Retinal pigment epithelial cell (primary cell): ENCODE measurements at regions not wholly inside any gene's neighbourhood (a gene's known extent, or its start where the extent isn't known, plus 50 kb on each side); places are given as distances from the start of the nearest gene placed in this dataset.

Source experiments
- DNase-seq: peaks from one replicate; pipeline ENCODE4 v3.0.0-alpha.2; 2010; ENCODE audit warnings: low read depth
- H3K4me3 ChIP-seq: 2 replicates; pipeline ENCODE4 v1.5.1; 2011; ENCODE audit warnings: mild to moderate bottlenecking, low read length, control low read depth, moderate library complexity
- TF ChIP-seq, protein P1 (sequence below): conservative IDR thresholded peaks from 2 replicates; pipeline ENCODE4 v1.5.1; 2011; ENCODE audit warnings: low read depth, low read length, control low read depth, inconsistent platforms

DNA sequence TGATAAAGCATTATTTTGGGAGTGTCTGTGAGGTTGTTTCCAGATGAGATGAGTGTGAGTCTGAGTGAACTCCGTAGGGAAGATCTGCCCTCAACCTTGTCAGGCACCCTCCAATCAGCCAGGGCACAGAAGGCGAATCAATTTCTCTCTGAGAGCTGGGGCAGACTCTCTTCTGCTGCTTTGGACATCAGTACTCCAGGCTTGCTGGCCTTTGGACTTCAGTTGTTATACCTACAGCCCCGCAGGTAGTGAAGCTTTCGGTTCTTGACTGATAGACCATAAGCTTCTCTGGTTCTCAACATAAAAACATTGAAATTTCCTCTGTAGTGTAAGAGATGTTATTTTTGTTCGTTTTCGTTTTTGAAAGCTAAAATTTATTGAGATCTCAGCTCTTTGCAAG, 71.4 kb downstream of the MAFB start:
- no peak overlapping the region for H3K4me3 ChIP-seq
- no peak for DNase-seq
- TF ChIP-seq, protein P1, sequence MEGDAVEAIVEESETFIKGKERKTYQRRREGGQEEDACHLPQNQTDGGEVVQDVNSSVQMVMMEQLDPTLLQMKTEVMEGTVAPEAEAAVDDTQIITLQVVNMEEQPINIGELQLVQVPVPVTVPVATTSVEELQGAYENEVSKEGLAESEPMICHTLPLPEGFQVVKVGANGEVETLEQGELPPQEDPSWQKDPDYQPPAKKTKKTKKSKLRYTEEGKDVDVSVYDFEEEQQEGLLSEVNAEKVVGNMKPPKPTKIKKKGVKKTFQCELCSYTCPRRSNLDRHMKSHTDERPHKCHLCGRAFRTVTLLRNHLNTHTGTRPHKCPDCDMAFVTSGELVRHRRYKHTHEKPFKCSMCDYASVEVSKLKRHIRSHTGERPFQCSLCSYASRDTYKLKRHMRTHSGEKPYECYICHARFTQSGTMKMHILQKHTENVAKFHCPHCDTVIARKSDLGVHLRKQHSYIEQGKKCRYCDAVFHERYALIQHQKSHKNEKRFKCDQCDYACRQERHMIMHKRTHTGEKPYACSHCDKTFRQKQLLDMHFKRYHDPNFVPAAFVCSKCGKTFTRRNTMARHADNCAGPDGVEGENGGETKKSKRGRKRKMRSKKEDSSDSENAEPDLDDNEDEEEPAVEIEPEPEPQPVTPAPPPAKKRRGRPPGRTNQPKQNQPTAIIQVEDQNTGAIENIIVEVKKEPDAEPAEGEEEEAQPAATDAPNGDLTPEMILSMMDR, result no peak

DNA sequence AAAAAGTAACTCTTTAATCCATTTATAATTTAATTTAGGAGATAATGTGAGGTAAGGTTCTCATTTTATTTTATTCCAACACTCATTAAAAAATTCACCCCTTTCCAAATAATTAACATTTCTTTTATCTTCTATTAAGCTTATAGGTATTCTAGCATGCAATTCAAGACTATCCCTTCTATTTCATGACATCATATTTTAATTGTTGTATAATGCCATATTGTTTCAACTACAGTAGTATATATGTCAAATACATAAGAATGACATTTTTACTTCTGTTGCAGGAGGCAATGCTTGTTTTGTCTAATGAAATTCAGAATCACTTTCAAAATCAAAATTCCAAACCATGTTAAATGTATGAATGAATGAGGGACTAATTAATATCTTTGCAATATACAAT, 76.2 kb downstream of the MAFB start:
- DNase-seq, result no peak
- no peak overlapping the region for H3K4me3 ChIP-seq
- TF ChIP-seq, protein P1, result no peak

DNA sequence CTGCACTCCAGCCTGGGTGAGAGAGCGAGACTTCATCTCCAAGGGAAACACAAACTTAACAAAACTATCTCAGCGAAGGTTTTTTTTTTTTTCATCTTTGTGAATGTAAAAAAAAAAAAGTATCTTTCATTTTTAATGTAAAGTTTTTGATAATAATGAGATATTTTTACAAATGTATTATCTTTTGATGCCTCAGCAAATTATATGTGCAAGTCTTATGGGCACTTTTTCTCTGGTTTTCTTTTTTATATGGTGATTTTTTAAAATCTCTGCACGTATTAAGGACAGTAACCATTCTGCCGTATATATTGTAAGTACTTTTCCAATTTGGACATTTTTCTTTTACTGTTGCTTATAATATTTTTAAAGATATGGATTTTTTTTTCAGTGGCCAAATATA, 76.8 kb downstream of the MAFB start:
- no peak overlapping the region for H3K4me3 ChIP-seq
- TF ChIP-seq, protein P1, result no peak
- no peak for DNase-seq

DNA sequence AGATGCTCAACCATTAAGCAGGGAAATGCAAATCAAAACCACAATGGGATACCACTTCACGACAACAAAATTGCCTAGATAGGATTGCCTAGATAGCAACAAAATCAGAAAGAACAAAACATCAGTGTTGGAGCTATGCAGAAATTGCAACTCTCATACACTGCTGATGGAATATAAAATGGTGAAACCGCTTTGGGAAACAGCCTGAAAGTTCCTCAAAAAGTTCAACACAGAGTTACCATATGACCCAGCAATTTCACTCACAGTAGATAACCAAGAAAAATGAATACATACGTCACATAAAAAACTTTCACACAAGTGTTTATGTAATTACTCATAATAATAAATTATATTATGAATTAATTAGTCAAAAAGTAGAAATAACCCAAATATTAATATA, 78.3 kb downstream of the MAFB start:
- no peak overlapping the region for H3K4me3 ChIP-seq
- TF ChIP-seq, protein P1, result no peak
- no peak for DNase-seq

DNA sequence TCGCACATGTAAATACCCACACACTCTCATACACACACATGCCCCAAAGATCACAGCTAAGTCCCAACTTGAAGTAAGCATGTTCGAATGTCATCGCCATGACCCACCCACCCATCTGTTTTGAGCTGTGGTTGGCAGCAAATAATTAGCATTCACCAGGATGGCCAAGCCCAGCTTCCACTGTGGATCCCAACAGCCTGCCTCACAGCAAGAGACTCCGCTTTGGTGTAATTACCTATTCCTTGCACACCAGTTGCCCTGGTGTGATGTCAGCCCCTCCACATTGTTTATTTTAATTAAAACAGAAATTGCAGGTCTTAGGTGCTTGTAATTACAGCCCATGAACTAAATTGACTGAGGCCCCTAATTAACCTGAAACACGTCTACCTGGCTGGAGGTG, 81.1 kb downstream of the MAFB start:
- TF ChIP-seq, protein P1, result no peak
- DNase-seq, result no peak
- H3K4me3 ChIP-seq, result no peak overlapping the region

DNA sequence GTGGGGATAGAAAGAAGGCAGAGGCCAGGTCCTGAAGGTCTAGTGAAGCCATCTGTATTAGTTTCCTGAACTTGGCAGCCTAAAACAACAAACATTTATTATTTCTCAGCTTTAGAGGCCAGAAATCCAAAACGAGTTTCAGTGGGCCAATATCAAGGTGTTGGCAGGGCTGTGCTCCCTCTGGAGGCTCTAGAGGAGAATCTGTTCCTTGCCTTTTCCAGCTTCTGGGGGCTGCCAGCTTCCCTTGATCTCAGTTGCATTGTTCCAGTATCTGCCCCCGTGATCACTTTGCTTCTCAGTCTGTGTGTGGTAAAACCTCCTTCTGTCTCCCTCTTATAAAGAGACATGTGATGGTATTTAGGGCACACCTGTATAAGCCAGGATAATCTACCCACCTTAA, 82.4 kb downstream of the MAFB start:
- no peak overlapping the region for H3K4me3 ChIP-seq
- no peak for DNase-seq
- TF ChIP-seq, protein P1, result no peak

DNA sequence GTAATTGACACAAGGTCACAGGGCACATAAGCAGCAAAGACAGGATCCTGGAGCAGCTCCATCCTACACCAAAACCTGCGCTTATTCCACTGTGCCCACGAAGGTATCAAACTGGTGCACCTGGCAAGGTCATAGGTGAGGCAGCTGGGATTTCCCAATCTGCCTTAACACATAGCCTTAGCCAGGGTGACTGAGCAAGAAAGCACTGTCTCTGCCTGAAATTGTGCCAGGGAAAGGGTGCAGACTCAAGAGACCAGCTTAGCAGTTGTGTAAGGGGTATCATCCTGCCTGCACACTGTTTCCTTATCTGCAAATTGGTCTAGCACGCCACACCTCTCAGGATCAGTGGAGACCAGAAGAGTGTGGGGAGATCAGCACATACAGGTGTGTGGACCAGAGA, 82.8 kb downstream of the MAFB start:
- no peak overlapping the region for H3K4me3 ChIP-seq
- no peak for DNase-seq
- TF ChIP-seq, protein P1, result no peak
